Spinal cord (tissue), 10 donors: ENCODE measurements at regions not wholly inside any gene's neighbourhood (a gene's known extent, or its start where the extent isn't known, plus 50 kb on each side); places are given as distances from the start of the nearest gene placed in this dataset. TPM values are rescaled to one million over a fixed set of nuclear protein-coding genes. Genes with fewer than 3 reads are reported as not detected.

Experiments
- DNase-seq, 6 donors: peaks; one replicate each; pipeline versions ENCODE4 v3.0.0 to v3.0.0-alpha.2; 2013 to 2015; ENCODE audit warnings: low spot score in 6 of 6, low read depth in 4 of 6
- H3K27ac ChIP-seq: one replicate; pipeline ENCODE4 v1.5.1; 2013; ENCODE audit warnings: low read depth, low read length, control low read depth
- H3K27me3 ChIP-seq: one replicate; pipeline ENCODE4 v1.6.1; 2013; ENCODE audit warnings: low read length; ENCODE audit not compliant: control insufficient read depth, insufficient read depth
- H3K36me3 ChIP-seq: one replicate; pipeline ENCODE4 v1.6.1; 2013; ENCODE audit warnings: low read length; ENCODE audit not compliant: control insufficient read depth, insufficient read depth
- H3K4me1 ChIP-seq: one replicate; pipeline ENCODE4 v1.6.1; 2013; ENCODE audit warnings: low read length; ENCODE audit not compliant: control insufficient read depth, insufficient read depth
- H3K4me3 ChIP-seq: one replicate; pipeline ENCODE4 v1.5.1; 2013; ENCODE audit warnings: low read depth, low read length, control low read depth
- H3K9me3 ChIP-seq: one replicate; pipeline ENCODE4 v1.6.1; 2013; ENCODE audit warnings: low read length; ENCODE audit not compliant: control insufficient read depth, insufficient read depth
- WGBS: methylation state at CpG from one replicate; pipeline ENCODE4 v1.1.5; 2013; ENCODE audit warnings: missing lambda C conversion rate; ENCODE audit not compliant: insufficient coverage; 5-methylcytosine and 5-hydroxymethylcytosine counted together
- small RNA-seq: library from RNA; depleted of rRNA; stranded (forward); fragments of <200 nt; gene quantifications from one replicate; pipeline ENCODE3, GENCODE V24; 2014; ENCODE audit warnings: low replicate concordance
- donor health status: healthy.

DNA sequence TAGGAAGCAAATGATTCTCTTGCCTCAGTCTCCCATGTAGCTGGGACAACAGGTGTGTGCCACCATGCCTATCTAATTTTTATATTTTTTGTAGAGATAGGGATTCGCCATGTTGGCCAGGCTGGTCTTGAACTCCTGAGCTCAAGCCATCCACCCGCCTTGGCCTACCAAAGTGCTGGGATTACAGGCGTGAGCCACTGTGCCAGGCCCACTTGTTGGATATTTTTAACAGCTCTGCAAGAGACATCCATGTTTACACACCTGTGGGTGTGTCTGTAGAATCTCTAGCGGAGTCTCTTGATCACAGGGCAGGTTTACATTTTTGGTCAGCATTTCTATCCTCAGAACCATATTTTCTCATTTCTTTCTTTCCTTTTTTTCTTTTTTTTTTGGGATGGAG, 53.1 kb upstream of the ZFP64 start:
- Histone ChIP-seq H3K27ac (no peak overlapping the region), H3K36me3 (no peaks in the 10 kb centered on the region), H3K9me3 (no peaks in the 10 kb centered on the region), H3K4me3 (no peak overlapping the region), H3K4me1 (no peaks in the 10 kb centered on the region), H3K27me3 (no peaks in the 10 kb centered on the region)
- WGBS = 92% methylated on average over 2 of the region's 4 CpGs
- DNase-seq = no peak

- no peak overlapping the region for H3K27ac ChIP-seq
- DNase-seq = peak in 5 of 6 donors; percentile 14 to 85 (median 23)
Measured at GRCh38 chr20:52242237-52243230, 51.0 kb upstream of the ZFP64 start.

More at GRCh38 chr20:52242237-52243230, 51.0 kb upstream of the ZFP64 start:
- no CpG with 5 or more reads among the region's 7 CpGs for WGBS
- Histone ChIP-seq H3K4me3 (no peak overlapping the region), H3K36me3 (no peaks in the 10 kb centered on the region), H3K4me1 (no peaks in the 10 kb centered on the region), H3K27me3 (no peaks in the 10 kb centered on the region), H3K9me3 (no peaks in the 10 kb centered on the region)

Small RNAs in the stretch of these regions (small RNA-seq; reads per million reads assigned to genes)
- gene RF02271 (not detected), gene RPL36P1 (not detected)
